ENCODE measurements at regions not wholly inside any gene's neighbourhood (a gene's known extent, or its start where the extent isn't known, plus 50 kb on each side); places are given as distances from the start of the nearest gene placed in this dataset.

DNA sequence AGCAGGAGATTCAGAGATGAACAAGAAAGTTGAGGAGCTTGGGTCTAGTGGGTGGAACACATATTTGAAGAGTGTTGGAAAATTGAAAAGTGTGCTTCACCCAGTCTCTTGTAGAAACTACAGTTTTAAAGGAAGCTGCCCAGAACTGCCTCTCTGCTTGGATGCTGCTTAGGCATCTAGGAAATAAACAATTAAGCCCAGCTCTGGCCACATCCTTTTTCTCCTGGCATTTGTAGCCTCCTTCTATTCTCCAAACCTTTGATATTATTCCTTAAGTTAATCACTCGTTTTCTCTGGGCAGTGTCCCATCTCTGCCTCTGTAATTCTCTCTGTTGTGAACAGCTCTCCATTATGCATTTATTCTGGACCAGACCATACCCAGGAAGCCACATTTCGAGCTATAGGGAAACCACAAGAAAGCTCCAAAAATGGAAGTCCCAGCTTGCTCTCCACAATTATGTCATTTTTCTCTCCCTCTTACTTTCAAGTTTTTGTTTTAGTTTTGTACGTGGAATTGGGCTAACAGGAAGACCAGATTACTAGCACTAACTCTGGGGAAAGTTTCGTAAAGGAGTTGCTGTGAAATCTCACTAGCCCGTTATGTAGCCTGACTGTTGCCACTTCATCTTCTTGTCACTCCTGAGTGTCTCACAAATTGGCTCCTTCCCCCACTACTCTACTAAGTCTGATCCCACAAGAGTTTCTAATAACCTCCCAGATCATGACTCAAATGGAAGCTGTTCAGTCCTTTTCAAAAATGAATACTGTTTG, 102.2 kb downstream of the NTMT2 start:
- Histone ChIP-seq H3K27ac (ENCODE audit: low read length) (no peak overlapping the region), H2AFZ (ENCODE audit: low read depth, low read length) (no peak overlapping the region), H4K20me1 (ENCODE audit: insufficient read depth) (no peaks in the 10 kb centered on the region), H3K4me2 (ENCODE audit: low read length) (no peak overlapping the region), H3K4me3 (ENCODE audit: low read length) (no peak overlapping the region), H3K79me2 (replicated peaks; ENCODE audit: insufficient read depth, low read length) (no peaks in the 10 kb centered on the region), H3K9ac (ENCODE audit: low read length) (no peak overlapping the region), H3F3A (ENCODE audit: insufficient read depth, low read length, poor library complexity, severe bottlenecking) (no peaks in the 10 kb centered on the region), H3K36me3 (ENCODE audit: insufficient read depth, low read length) (no peaks in the 10 kb centered on the region), H3K9me2 (ENCODE audit: insufficient read depth, low read length) (no peaks in the 10 kb centered on the region), H3K9me3 (ENCODE audit: low read length) (no peaks in the 10 kb centered on the region), H3K27me3 (ENCODE audit: insufficient read depth, low read depth, low read length) (no peaks in the 10 kb centered on the region)
- TF ChIP-seq RAD21 (conservative IDR thresholded peaks at IDR 0.05) = no peak
- TF ChIP-seq EP300 (conservative IDR thresholded peaks at IDR 0.05; ENCODE audit: poor library complexity, severe bottlenecking) = no peak
- no peak for TF ChIP-seq EZH2 (IDR thresholded peaks at IDR 0.05; ENCODE audit: borderline replicate concordance, insufficient read depth, low read length, poor library complexity, severe bottlenecking)
- TF ChIP-seq, protein P1, sequence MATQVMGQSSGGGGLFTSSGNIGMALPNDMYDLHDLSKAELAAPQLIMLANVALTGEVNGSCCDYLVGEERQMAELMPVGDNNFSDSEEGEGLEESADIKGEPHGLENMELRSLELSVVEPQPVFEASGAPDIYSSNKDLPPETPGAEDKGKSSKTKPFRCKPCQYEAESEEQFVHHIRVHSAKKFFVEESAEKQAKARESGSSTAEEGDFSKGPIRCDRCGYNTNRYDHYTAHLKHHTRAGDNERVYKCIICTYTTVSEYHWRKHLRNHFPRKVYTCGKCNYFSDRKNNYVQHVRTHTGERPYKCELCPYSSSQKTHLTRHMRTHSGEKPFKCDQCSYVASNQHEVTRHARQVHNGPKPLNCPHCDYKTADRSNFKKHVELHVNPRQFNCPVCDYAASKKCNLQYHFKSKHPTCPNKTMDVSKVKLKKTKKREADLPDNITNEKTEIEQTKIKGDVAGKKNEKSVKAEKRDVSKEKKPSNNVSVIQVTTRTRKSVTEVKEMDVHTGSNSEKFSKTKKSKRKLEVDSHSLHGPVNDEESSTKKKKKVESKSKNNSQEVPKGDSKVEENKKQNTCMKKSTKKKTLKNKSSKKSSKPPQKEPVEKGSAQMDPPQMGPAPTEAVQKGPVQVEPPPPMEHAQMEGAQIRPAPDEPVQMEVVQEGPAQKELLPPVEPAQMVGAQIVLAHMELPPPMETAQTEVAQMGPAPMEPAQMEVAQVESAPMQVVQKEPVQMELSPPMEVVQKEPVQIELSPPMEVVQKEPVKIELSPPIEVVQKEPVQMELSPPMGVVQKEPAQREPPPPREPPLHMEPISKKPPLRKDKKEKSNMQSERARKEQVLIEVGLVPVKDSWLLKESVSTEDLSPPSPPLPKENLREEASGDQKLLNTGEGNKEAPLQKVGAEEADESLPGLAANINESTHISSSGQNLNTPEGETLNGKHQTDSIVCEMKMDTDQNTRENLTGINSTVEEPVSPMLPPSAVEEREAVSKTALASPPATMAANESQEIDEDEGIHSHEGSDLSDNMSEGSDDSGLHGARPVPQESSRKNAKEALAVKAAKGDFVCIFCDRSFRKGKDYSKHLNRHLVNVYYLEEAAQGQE (IDR thresholded peaks at IDR 0.05; ENCODE audit: borderline replicate concordance) = no peak
- TF ChIP-seq SMC3 (conservative IDR thresholded peaks at IDR 0.05; ENCODE audit: poor library complexity) = no peak
- TF ChIP-seq TAF1 (IDR thresholded peaks at IDR 0.05; ENCODE audit: low read depth) = no peak
- no peak for TF ChIP-seq POLR2AphosphoS5 (IDR thresholded peaks at IDR 0.05)
- TF ChIP-seq, protein P2, sequence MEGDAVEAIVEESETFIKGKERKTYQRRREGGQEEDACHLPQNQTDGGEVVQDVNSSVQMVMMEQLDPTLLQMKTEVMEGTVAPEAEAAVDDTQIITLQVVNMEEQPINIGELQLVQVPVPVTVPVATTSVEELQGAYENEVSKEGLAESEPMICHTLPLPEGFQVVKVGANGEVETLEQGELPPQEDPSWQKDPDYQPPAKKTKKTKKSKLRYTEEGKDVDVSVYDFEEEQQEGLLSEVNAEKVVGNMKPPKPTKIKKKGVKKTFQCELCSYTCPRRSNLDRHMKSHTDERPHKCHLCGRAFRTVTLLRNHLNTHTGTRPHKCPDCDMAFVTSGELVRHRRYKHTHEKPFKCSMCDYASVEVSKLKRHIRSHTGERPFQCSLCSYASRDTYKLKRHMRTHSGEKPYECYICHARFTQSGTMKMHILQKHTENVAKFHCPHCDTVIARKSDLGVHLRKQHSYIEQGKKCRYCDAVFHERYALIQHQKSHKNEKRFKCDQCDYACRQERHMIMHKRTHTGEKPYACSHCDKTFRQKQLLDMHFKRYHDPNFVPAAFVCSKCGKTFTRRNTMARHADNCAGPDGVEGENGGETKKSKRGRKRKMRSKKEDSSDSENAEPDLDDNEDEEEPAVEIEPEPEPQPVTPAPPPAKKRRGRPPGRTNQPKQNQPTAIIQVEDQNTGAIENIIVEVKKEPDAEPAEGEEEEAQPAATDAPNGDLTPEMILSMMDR (IDR thresholded peaks at IDR 0.05; ENCODE audit: poor library complexity, severe bottlenecking) = no peak
- no peak for TF ChIP-seq MXI1 (conservative IDR thresholded peaks at IDR 0.05; ENCODE audit: poor library complexity, severe bottlenecking)

DNA sequence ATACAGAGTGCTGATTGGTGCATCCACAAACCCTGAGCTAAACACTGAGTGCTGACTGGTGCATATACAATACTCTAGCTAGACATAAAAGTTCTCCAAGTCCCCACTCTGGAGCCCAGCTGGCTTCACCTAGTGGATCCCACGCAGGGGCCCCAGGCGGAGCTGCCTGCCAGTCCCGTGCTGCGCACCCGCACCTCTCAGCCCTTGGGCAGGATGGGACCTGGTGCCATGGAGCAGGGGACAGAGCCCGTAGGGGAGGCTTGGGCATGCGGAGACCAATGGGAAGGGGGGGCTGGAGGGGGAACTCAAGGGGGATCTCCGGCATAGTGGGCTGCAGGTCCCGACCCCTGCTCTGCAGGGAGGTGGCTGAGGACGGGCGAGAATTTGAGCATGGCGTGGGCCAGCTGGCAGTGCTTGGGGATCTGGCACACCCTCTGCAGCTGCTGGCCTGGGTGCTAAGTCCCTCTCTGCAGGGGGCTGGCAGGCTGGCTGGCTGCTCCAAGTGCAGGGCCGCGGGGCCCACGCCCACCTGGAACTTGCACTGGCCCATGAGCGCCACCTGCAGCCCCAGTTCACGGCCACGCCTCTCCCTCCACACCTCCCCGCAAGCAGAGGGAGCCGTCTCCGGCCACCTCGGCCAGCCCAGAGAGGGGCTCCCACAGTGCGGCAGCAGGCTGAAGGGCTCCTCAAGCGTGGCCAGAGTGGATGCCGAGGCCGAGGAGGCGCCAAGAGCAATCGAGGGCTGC, 104.9 kb downstream of the NTMT2 start:
- no peaks in the 10 kb centered on the region for H3K79me2 ChIP-seq (replicated peaks; ENCODE audit: insufficient read depth, low read length)
- no peaks in the 10 kb centered on the region for H3K27me3 ChIP-seq (ENCODE audit: insufficient read depth, low read depth, low read length)
- H3K9me2 ChIP-seq (ENCODE audit: insufficient read depth, low read length) = no peaks in the 10 kb centered on the region
- H3F3A ChIP-seq (ENCODE audit: insufficient read depth, low read length, poor library complexity, severe bottlenecking) = no peaks in the 10 kb centered on the region
- no peak overlapping the region for H3K9ac ChIP-seq (ENCODE audit: low read length)
- TF ChIP-seq POLR2AphosphoS5 (IDR thresholded peaks at IDR 0.05) (no peak), EP300 (conservative IDR thresholded peaks at IDR 0.05; ENCODE audit: poor library complexity, severe bottlenecking) (no peak), SMC3 (conservative IDR thresholded peaks at IDR 0.05; ENCODE audit: poor library complexity) (no peak), MXI1 (conservative IDR thresholded peaks at IDR 0.05; ENCODE audit: poor library complexity, severe bottlenecking) (no peak), RAD21 (conservative IDR thresholded peaks at IDR 0.05) (no peak), EZH2 (IDR thresholded peaks at IDR 0.05; ENCODE audit: borderline replicate concordance, insufficient read depth, low read length, poor library complexity, severe bottlenecking) (no peak), TAF1 (IDR thresholded peaks at IDR 0.05; ENCODE audit: low read depth) (no peak)
- TF ChIP-seq, protein P1 (IDR thresholded peaks at IDR 0.05; ENCODE audit: borderline replicate concordance) = no peak
- TF ChIP-seq, protein P2 (IDR thresholded peaks at IDR 0.05; ENCODE audit: poor library complexity, severe bottlenecking) = no peak
- no peak overlapping the region for H3K27ac ChIP-seq (ENCODE audit: low read length)
- H3K4me3 ChIP-seq (ENCODE audit: low read length) = no peak overlapping the region
- H3K36me3 ChIP-seq (ENCODE audit: insufficient read depth, low read length) = no peaks in the 10 kb centered on the region
- no peaks in the 10 kb centered on the region for H4K20me1 ChIP-seq (ENCODE audit: insufficient read depth)
- H3K9me3 ChIP-seq (ENCODE audit: low read length) = no peaks in the 10 kb centered on the region
- H3K4me2 ChIP-seq (ENCODE audit: low read length) = no peak overlapping the region
- H2AFZ ChIP-seq (ENCODE audit: low read depth, low read length) = no peak overlapping the region

Data from neural cell (in vitro differentiated cells).